ENCODE measurements at regions not wholly inside any gene's neighbourhood (a gene's known extent, or its start where the extent isn't known, plus 50 kb on each side); places are given as distances from the start of the nearest gene placed in this dataset.

GRCh38 chr21:38133240-38133639, 123.6 kb upstream of the KCNJ15 start:
- no peak overlapping the region for H3K4me3 ChIP-seq (ENCODE audit: low read depth, low read length)
- TF ChIP-seq, protein P1, sequence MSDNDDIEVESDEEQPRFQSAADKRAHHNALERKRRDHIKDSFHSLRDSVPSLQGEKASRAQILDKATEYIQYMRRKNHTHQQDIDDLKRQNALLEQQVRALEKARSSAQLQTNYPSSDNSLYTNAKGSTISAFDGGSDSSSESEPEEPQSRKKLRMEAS (IDR thresholded peaks at IDR 0.05; ENCODE audit: low read depth, low read length), result no peak
- TF ChIP-seq MYC (IDR thresholded peaks at IDR 0.05; ENCODE audit: low read depth, low read length) (no peak), POLR2A (IDR thresholded peaks at IDR 0.05; ENCODE audit: extremely low read depth, insufficient read length) (no peak)
- TF ChIP-seq, protein P2, sequence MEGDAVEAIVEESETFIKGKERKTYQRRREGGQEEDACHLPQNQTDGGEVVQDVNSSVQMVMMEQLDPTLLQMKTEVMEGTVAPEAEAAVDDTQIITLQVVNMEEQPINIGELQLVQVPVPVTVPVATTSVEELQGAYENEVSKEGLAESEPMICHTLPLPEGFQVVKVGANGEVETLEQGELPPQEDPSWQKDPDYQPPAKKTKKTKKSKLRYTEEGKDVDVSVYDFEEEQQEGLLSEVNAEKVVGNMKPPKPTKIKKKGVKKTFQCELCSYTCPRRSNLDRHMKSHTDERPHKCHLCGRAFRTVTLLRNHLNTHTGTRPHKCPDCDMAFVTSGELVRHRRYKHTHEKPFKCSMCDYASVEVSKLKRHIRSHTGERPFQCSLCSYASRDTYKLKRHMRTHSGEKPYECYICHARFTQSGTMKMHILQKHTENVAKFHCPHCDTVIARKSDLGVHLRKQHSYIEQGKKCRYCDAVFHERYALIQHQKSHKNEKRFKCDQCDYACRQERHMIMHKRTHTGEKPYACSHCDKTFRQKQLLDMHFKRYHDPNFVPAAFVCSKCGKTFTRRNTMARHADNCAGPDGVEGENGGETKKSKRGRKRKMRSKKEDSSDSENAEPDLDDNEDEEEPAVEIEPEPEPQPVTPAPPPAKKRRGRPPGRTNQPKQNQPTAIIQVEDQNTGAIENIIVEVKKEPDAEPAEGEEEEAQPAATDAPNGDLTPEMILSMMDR (IDR thresholded peaks at IDR 0.05; ENCODE audit: low read depth, low read length), result no peak
- DNase-seq (ENCODE audit: low read depth), result no peak

DNA sequence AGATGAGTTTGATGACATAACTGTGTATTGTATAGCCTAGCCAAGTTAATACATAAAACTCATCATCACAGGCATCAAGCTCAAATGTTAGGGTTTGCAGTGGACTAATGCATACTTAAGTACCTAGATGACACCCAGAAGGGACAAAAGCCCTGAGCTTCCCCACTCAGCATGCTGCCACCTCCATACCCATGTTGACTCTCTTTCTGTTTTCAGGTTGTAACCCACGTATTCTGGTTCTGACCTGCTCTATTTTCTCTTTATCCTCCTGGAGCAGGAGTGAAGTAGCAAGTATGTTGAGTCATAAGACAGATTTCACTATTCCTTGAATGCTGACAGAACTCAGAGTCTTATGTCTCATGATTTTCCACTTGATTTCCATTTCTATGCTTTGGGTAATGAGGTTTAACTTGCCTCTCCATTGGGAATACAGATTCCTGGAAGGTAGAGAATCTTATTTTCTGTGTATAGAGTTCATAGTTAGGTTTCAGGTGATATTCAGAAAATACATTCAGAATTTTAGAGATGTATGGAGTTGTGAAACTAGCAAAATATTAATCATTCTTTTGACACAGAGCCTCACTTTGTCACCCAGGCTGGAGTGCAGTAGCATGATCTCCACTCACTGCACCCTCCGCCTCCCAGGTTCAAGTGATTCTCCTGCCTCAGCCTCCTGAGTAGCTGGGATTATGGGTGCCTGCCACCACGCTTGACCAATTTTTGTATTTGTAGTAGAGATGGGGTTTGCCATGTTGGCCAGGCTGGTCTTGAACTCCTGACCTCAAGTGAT, 122.5 kb upstream of the KCNJ15 start:
- no peak for TF ChIP-seq MYC (IDR thresholded peaks at IDR 0.05; ENCODE audit: low read depth, low read length)
- TF ChIP-seq POLR2A (IDR thresholded peaks at IDR 0.05; ENCODE audit: extremely low read depth, insufficient read length), result no peak
- TF ChIP-seq, protein P1 (IDR thresholded peaks at IDR 0.05; ENCODE audit: low read depth, low read length), result no peak
- H3K4me3 ChIP-seq (ENCODE audit: low read depth, low read length), result no peak overlapping the region
- no peak for DNase-seq (ENCODE audit: low read depth)

DNA sequence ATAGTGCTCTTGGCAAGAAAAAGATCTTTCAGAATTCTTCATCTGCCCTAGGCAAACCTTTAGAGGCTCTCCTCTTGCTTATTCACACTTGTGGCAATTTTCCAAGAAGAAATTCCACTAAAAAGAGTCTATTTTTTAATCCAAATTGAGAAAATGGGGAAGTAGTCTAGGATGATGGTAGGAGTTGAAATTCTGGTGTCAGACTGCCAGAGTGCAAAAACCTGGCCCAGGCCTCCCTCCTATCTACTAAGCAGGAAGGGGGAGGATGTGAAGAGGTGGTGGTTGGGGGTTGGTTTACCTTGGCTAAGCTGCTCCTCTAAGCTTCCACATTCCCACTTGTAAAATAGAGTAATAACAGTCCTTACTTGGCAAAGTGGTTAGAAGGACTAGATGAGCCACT, 120.6 kb upstream of the KCNJ15 start:
- TF ChIP-seq, protein P1 (IDR thresholded peaks at IDR 0.05; ENCODE audit: low read depth, low read length), result no peak
- TF ChIP-seq, protein P2 (IDR thresholded peaks at IDR 0.05; ENCODE audit: low read depth, low read length), result no peak
- TF ChIP-seq POLR2A (IDR thresholded peaks at IDR 0.05; ENCODE audit: extremely low read depth, insufficient read length) (no peak), MYC (IDR thresholded peaks at IDR 0.05; ENCODE audit: low read depth, low read length) (no peak)
- no peak for DNase-seq (ENCODE audit: low read depth)
- no peak overlapping the region for H3K4me3 ChIP-seq (ENCODE audit: low read depth, low read length)

DNA sequence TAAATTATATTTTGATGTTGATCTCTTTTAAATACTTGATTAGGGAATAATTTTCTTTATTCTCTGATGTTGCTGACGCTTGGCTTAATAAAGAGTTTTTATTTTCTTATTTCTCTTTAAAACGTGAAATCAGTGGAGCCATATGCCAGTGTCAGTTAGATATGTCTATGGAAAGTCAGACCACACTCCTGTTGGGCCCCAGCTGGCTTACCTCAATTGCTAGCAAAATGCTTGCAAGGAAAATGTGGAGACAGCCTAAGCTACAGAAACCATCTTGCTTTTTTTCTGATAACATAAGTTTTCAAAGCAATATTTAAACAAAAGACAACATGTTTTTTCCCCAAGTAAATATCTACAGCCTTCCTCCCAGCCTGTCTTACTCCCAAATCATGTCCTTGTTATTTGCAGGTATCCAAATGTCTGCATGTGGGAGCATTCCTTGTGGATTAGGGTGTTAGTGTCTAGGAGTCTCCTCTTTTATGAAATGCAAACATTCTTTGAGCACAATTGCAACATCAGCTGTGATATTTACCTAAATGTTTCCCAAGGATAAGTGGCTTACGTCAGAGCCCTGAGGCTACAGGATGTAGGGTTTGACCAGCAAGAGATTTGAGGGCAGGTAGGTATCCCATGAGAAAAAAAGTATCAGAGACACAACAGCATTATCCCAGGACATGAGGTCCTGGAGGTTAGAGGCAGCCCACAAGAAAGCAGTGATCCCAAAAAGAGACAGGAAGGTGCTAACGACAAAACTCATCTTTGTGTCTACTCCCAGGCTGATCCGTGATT, 117.2 kb upstream of the KCNJ15 start:
- no peak for DNase-seq (ENCODE audit: low read depth)
- TF ChIP-seq, protein P1 (IDR thresholded peaks at IDR 0.05; ENCODE audit: low read depth, low read length), result no peak
- TF ChIP-seq, protein P2 (IDR thresholded peaks at IDR 0.05; ENCODE audit: low read depth, low read length), result no peak
- TF ChIP-seq POLR2A (IDR thresholded peaks at IDR 0.05; ENCODE audit: extremely low read depth, insufficient read length) (no peak), MYC (IDR thresholded peaks at IDR 0.05; ENCODE audit: low read depth, low read length) (no peak)
- H3K4me3 ChIP-seq (ENCODE audit: low read depth, low read length), result no peak overlapping the region

DNA sequence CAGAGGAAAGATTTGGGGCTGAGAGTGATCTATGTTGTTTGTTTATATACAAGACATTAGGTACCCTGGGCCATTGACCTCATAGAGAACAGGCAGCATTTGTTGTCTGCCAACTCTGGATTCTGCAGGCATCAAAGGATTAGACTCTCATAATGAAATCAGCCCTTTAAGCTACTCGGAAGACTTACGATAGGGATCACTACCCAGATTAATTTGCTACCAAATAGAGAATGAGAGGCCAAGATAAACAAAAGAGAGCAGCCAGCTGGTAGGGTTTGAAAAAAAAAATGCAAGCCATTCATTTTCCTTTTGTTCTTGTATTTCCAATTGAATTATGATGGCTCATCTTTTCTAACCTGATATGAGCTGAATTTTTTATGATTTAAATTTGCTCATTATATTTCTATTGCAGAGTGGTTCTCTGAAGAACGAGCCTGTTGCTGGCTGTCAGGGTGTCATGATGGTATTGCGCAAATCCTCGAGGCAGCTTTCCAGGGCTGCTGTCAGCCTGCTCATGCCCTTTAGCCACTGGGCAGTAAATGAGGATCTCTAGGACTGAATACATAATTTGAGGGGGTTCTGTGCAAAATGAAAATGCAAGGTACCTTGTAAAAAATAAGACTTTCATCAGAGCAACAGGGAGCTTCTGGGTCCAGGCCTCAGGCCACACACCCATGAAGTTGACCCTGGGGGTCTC, 116.4 kb upstream of the KCNJ15 start:
- TF ChIP-seq, protein P2 (IDR thresholded peaks at IDR 0.05; ENCODE audit: low read depth, low read length), result no peak
- TF ChIP-seq POLR2A (IDR thresholded peaks at IDR 0.05; ENCODE audit: extremely low read depth, insufficient read length) (no peak), MYC (IDR thresholded peaks at IDR 0.05; ENCODE audit: low read depth, low read length) (no peak)
- TF ChIP-seq, protein P1 (IDR thresholded peaks at IDR 0.05; ENCODE audit: low read depth, low read length), result no peak
- H3K4me3 ChIP-seq (ENCODE audit: low read depth, low read length), result no peak overlapping the region
- peak; percentile 7 for DNase-seq (ENCODE audit: low read depth)

All from NB4 (cell line).